Kidney epithelial cell (primary cell): ENCODE measurements at regions not wholly inside any gene's neighbourhood (a gene's known extent, or its start where the extent isn't known, plus 50 kb on each side); places are given as distances from the start of the nearest gene placed in this dataset.

Experiments used
- DNase-seq: peaks from one replicate; pipeline ENCODE4 v3.0.0-alpha.2; 2010; ENCODE audit warnings: low read depth
- H3K27me3 ChIP-seq: 2 replicates; pipeline ENCODE4 v1.6.0; 2011; ENCODE audit warnings: low read length; ENCODE audit not compliant: control insufficient read depth, insufficient read depth
- H3K36me3 ChIP-seq: 2 replicates; pipeline ENCODE4 v1.5.1; 2011; ENCODE audit warnings: low read length; ENCODE audit not compliant: control insufficient read depth, insufficient read depth
- H3K4me3 ChIP-seq: 2 replicates; pipeline ENCODE4 v1.5.1; 2011; ENCODE audit warnings: low read depth, mild to moderate bottlenecking, control low read depth, low read length
- CTCF ChIP-seq: IDR thresholded peaks from 2 replicates; pipeline ENCODE4 v1.5.1; 2011; ENCODE audit warnings: mild to moderate bottlenecking, moderate library complexity, low read length, control low read depth, inconsistent platforms; ENCODE audit not compliant: insufficient read depth, poor library complexity, severe bottlenecking

DNA sequence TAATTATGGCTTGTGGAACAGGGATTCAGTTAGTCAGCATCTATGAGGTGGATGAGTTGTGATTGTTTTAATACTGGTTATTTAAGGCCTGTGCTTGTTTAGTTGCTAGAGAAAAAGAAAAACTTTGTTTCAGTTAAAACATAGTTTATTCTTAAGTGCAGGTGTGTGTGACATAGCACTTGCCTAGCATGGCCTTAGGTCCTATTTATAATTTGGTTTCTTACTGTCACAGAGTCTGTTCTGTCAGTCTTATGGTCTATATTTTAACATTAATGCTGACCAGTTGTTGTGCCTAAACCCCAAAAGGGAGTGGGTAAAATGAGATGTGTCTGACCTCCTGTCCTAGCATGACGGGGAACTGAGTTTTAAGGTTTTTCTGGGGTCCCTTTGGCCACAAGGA, 486.3 kb downstream of the ZIC1 start:
- DNase-seq = no peak
- H3K36me3 ChIP-seq = no peaks in the 10 kb centered on the region
- no peak overlapping the region for H3K4me3 ChIP-seq
- no peaks in the 10 kb centered on the region for H3K27me3 ChIP-seq
- TF ChIP-seq CTCF = no peak

DNA sequence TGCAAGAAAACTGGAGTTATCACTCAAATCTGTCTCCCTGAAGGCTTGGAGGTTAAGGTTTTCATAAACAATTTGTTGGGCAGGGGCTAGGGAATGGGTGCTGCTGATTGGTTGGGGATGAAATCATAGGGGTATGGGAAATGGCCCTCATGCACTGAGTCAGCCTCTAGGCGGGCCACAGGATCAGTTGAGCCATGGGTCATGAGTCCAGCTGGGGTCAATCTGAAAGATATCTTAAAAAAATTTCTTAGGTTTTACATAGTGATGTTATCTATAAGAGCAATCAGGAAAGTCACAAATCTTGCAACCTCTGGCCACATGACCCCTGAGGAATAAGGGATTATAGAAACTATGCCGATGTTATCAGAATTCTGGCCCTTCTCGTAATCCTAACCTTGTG, 491.7 kb downstream of the ZIC1 start:
- no peaks in the 10 kb centered on the region for H3K36me3 ChIP-seq
- H3K4me3 ChIP-seq = no peak overlapping the region
- no peak for TF ChIP-seq CTCF
- no peak for DNase-seq
- H3K27me3 ChIP-seq = no peaks in the 10 kb centered on the region

DNA sequence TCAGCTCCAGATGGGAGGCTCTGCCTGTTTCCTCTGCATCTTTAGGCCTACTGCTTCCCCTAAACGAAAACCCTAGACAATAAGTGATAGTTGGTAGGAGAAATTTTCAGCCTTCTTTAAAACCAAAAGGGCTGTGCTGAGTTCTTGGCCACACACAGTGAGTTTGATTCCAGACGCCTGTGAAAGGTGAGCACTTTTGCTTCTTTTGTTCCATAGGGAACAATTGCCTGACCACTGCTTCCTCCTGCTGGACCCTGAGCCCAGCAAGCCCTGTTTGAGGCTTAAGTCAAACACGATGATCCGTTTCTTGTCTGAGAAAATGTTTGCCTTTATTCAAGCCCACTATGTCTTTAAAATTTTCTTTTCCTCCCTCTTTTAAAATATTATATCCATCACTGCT, 493.9 kb downstream of the ZIC1 start:
- TF ChIP-seq CTCF = no peak
- H3K36me3 ChIP-seq = no peaks in the 10 kb centered on the region
- no peak for DNase-seq
- no peak overlapping the region for H3K4me3 ChIP-seq
- H3K27me3 ChIP-seq = no peaks in the 10 kb centered on the region

- H3K36me3 ChIP-seq = no peaks in the 10 kb centered on the region
- H3K27me3 ChIP-seq = no peaks in the 10 kb centered on the region
- DNase-seq = no peak
- TF ChIP-seq CTCF = no peak
- no peak overlapping the region for H3K4me3 ChIP-seq
Observed at GRCh38 chr3:147904421-147904820, 495.3 kb downstream of the ZIC1 start.

DNA sequence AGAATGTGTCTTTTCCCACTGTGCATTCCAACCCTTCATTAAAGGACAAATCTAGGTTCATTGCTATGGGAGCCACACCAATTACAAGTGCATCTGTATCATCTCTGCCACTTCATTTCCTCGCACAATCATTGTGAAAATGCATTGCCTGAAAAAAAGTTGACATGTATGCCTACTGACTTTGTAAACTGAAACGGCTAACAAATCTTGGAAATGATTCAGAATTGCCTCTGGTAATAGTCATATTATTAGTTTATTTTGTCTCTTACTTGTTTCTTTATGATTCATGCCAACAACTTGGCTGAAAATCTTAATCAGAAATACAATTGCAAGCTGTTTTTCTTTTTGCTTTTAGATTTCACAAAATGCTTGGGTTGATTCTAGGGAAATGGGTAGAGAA, 497.1 kb downstream of the ZIC1 start:
- no peak for DNase-seq
- H3K27me3 ChIP-seq = no peaks in the 10 kb centered on the region
- no peaks in the 10 kb centered on the region for H3K36me3 ChIP-seq
- TF ChIP-seq CTCF = no peak
- H3K4me3 ChIP-seq = no peak overlapping the region

DNA sequence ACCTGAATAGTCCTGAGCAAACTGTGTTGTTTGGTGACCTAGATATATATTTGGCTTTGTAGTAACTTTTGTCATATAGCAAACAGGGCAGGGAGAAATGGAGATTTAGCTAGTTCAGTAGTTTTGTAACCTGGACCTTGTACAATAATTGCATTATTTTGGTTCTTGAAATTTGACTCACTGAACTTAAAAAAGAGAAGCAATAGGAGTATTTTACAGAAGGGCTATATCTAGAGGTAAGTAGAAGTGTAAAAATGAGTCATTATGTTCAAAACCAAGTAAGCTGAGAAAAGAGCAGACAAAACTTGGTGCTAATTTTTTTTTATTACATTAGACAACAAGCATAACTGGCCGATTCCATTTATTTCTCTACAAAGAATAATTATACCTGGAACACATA, 505.4 kb downstream of the ZIC1 start:
- TF ChIP-seq CTCF = no peak
- no peak for DNase-seq
- H3K4me3 ChIP-seq = no peak overlapping the region
- no peaks in the 10 kb centered on the region for H3K27me3 ChIP-seq
- H3K36me3 ChIP-seq = no peaks in the 10 kb centered on the region
